ENCODE measurements at regions not wholly inside any gene's neighbourhood (a gene's known extent, or its start where the extent isn't known, plus 50 kb on each side); places are given as distances from the start of the nearest gene placed in this dataset.

- DNase-seq (ENCODE audit: extremely low spot score, unreplicated experiment), result no peak
- no peak for TF ChIP-seq CTCF (IDR thresholded peaks at IDR 0.05)
- Mint-ChIP-seq H3K27me3 (ENCODE audit: unreplicated experiment) (peaks cover 2% of the 10 kb centered on the region), H3K36me3 (ENCODE audit: unreplicated experiment) (no peaks in the 10 kb centered on the region), H3K4me1 (ENCODE audit: unreplicated experiment) (no peaks in the 10 kb centered on the region), H3K27ac (ENCODE audit: unreplicated experiment) (no peak overlapping the region), H3K4me3 (ENCODE audit: unreplicated experiment) (no peak overlapping the region), H3K9me3 (ENCODE audit: unreplicated experiment) (no peaks in the 10 kb centered on the region)
These were observed 192.6 kb upstream of the RASA1 start for GRCh38 chr5:87074934-87075541.

GRCh38 chr5:87076411-87076810 lies 191.3 kb upstream of the RASA1 start:
- no peaks in the 10 kb centered on the region for H3K9me3 Mint-ChIP-seq (ENCODE audit: unreplicated experiment)
- no peak for TF ChIP-seq CTCF (IDR thresholded peaks at IDR 0.05)
- no peak overlapping the region for H3K4me3 Mint-ChIP-seq (ENCODE audit: unreplicated experiment)
- DNase-seq (ENCODE audit: extremely low spot score, unreplicated experiment), result no peak
- peaks cover 3% of the 10 kb centered on the region for H3K27me3 Mint-ChIP-seq (ENCODE audit: unreplicated experiment)
- no peak overlapping the region for H3K27ac Mint-ChIP-seq (ENCODE audit: unreplicated experiment)
- H3K4me1 Mint-ChIP-seq (ENCODE audit: unreplicated experiment), result no peaks in the 10 kb centered on the region
- no peaks in the 10 kb centered on the region for H3K36me3 Mint-ChIP-seq (ENCODE audit: unreplicated experiment)

GRCh38 chr5:87076931-87077330 lies 190.8 kb upstream of the RASA1 start:
- no peaks in the 10 kb centered on the region for H3K9me3 Mint-ChIP-seq (ENCODE audit: unreplicated experiment)
- H3K4me1 Mint-ChIP-seq (ENCODE audit: unreplicated experiment), result no peaks in the 10 kb centered on the region
- DNase-seq (ENCODE audit: extremely low spot score, unreplicated experiment), result no peak
- H3K27ac Mint-ChIP-seq (ENCODE audit: unreplicated experiment), result no peak overlapping the region
- H3K27me3 Mint-ChIP-seq (ENCODE audit: unreplicated experiment), result peaks cover 9% of the 10 kb centered on the region
- no peak for TF ChIP-seq CTCF (IDR thresholded peaks at IDR 0.05)
- H3K36me3 Mint-ChIP-seq (ENCODE audit: unreplicated experiment), result no peaks in the 10 kb centered on the region
- no peak overlapping the region for H3K4me3 Mint-ChIP-seq (ENCODE audit: unreplicated experiment)

- DNase-seq (ENCODE audit: extremely low spot score, unreplicated experiment), result no peak
- Mint-ChIP-seq H3K27me3 (ENCODE audit: unreplicated experiment) (peaks cover 10% of the 10 kb centered on the region), H3K4me1 (ENCODE audit: unreplicated experiment) (no peaks in the 10 kb centered on the region), H3K36me3 (ENCODE audit: unreplicated experiment) (no peaks in the 10 kb centered on the region), H3K4me3 (ENCODE audit: unreplicated experiment) (no peak overlapping the region), H3K9me3 (ENCODE audit: unreplicated experiment) (no peaks in the 10 kb centered on the region), H3K27ac (ENCODE audit: unreplicated experiment) (no peak overlapping the region)
- no peak for TF ChIP-seq CTCF (IDR thresholded peaks at IDR 0.05)
These were observed 188.5 kb upstream of the RASA1 start for GRCh38 chr5:87079219-87079618.

- Mint-ChIP-seq H3K27ac (ENCODE audit: unreplicated experiment) (no peak overlapping the region), H3K36me3 (ENCODE audit: unreplicated experiment) (no peaks in the 10 kb centered on the region), H3K4me3 (ENCODE audit: unreplicated experiment) (no peak overlapping the region), H3K9me3 (ENCODE audit: unreplicated experiment) (no peaks in the 10 kb centered on the region), H3K4me1 (ENCODE audit: unreplicated experiment) (no peaks in the 10 kb centered on the region), H3K27me3 (ENCODE audit: unreplicated experiment) (peaks cover 14% of the 10 kb centered on the region)
- TF ChIP-seq CTCF (IDR thresholded peaks at IDR 0.05), result no peak
- DNase-seq (ENCODE audit: extremely low spot score, unreplicated experiment), result no peak
These were observed 186.7 kb upstream of the RASA1 start for GRCh38 chr5:87081016-87081415.
